SKM-1 treated with dmso at 0.1 percent for 144 hours (cell line): ENCODE measurements at regions not wholly inside any gene's neighbourhood (a gene's known extent, or its start where the extent isn't known, plus 50 kb on each side); places are given as distances from the start of the nearest gene placed in this dataset.
"Not testable (repeated sequence)": the region's sequence is repeated elsewhere in the genome, so short reads cannot be mapped to it uniquely, and the experiment has no call there.

ENCODE experiments used
- DNase-seq: peaks from one replicate; lab custom pipeline; 2025; ENCODE audit not compliant: unreplicated experiment; lab: John Stamatoyannopoulos, UW

GRCh38 chr6:23611776-23612381 lies 514.1 kb upstream of the NRSN1 start:
- DNase-seq = no peak

- no peak for DNase-seq
These were observed 507.6 kb upstream of the NRSN1 start for GRCh38 chr6:23618366-23618765.

GRCh38 chr6:23620911-23621401 lies 505.1 kb upstream of the NRSN1 start:
- no peak for DNase-seq

DNA sequence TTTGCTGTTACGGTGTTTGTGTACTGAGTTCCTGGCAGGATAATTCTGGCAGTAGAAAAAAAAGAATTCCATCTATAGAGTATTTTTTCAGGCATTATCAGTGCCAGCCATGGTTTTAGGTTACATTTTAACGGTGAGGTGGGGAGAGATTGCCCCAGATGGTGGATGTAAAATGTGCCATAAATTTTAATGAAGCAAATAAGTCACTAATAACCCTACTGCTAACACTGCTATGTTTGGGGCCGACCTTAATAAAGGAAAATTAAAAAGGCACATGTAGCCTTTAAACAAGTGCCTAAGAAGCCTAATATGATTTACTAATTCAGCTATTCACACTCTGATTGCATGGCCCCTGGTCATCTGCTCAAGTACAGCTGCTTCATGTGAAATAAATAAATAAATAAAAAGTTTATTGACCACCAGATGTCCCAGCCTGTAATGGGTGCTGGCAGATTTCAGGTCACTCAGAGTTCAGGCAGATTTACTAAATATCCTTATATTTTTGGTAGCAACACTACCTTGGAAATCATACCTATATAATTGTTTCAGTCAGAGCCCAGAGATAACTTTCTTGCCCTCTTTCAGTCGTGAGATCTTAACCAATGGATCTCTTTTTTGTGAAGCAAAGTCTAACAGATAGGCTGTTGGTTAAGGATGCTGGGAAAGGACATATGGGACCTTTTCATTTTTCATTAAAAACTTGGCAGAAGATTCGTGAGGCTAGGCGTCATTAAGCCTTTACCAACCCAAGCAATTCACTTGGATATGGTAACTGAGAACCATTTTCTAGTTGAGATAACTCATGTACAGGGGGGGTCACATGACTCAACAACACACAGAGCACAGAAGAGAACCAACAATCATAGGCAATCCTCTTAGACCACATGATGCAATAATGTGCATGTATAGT lies 495.0 kb upstream of the NRSN1 start:
- DNase-seq = no peak

GRCh38 chr6:23633996-23634395 lies 492.0 kb upstream of the NRSN1 start:
- DNase-seq = no peak

DNA sequence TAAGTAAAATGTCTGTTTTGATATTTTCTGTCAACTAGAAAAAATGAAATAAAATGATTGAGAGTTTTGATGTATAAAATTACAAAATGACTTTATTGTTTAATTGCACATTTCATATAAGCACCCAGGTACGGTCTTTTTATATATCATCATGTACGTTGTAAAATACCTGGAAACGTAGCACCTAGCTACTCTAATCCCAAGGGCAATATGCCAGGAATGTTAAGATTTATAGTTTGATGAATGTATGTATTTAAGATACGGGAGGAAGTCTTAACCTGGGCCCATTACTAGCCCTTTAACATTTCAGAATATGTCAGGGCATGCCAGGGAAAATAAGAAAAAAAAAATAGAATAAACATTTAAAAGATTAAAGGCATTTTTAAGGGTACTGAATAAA lies 490.9 kb upstream of the NRSN1 start:
- DNase-seq = no peak

- DNase-seq = no peak
These were observed 488.7 kb upstream of the NRSN1 start for GRCh38 chr6:23637296-23637695.

- DNase-seq = no peak
These were observed 483.2 kb upstream of the NRSN1 start for GRCh38 chr6:23642849-23643248.

DNA sequence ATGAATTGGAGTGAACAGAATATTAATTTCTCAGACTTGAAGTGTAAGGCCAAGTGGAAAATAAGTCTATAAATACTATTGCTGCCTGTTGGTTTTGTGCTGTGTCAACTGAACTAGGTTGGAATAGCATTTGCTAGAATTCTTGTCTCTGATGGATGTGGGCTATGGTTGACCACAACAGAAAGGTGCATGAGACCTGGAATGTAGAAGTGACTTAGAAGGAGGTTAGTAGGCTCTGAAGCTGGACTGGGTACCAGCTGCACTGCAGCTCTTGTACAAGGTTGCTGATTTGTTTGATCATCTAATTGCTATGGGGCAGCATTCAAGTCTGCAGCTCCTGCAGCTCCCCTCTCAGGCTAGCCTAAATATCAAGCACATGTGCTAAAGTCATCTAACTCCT lies 479.0 kb upstream of the NRSN1 start:
- no peak for DNase-seq

GRCh38 chr6:23650676-23651075 lies 475.3 kb upstream of the NRSN1 start:
- DNase-seq = no peak

- no peak for DNase-seq
These were observed 471.3 kb upstream of the NRSN1 start for GRCh38 chr6:23654745-23655144.

DNA sequence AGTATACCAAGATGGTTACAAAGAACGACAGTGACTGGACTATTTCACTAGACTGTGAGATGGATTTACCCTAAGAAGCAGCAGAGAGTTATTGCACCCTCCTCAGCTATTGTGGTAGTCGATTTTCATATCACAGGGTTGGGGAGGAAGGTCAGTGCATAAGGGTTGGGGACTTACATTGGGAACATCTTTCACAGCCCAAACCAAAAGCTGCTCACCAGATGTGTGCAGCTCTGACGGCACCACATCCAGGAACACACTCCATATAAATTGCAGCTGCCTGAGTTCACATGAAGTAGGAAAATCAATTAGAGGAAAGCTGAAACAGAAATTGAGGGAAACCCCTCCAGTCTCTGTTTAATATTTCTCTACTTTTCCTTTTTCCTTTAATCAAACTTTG lies 470.5 kb upstream of the NRSN1 start:
- no peak for DNase-seq

DNA sequence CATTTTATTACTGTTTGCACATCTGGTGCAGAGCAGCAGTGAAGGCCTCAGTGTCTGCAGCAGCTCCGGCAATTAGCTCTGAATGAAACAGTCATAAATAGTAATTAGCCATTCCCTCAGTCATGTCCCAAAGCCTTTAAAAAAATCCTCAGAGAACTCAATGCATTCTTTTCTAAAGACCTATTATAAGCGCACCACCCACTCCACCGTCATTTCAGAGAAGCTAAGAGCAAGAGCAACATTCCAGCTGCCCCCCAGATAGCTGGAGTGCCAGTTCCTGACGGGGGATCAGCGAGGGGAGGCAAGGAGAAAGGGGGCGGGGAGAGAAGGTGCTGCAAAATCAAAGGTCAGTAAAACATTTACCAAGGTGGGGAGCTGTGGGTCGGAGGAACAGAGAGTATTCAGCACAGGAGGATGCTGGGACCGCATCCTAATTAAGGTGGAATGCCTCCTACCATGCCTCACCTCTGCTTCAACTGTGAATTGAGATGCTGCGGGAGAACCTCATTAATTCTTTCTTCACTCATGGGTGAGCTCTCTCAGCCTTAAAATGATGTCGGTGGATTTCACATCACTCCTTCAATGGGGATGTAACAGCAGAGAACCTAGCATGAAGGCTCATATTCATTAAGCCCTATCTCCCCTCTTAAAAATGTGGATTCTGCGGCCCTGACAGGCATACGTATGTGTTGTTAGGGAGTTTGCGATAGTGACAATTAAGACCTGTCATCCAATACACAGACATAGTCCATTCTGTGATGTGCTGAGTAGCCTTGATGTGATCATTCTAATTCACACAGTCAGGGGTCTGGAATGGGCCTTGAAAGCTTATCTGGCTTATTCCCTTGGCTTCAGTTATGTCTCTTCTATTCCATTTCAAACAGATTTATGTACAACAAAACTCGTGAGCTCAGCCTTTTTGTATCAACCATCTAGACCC lies 469.5 kb upstream of the NRSN1 start:
- DNase-seq = no peak

DNA sequence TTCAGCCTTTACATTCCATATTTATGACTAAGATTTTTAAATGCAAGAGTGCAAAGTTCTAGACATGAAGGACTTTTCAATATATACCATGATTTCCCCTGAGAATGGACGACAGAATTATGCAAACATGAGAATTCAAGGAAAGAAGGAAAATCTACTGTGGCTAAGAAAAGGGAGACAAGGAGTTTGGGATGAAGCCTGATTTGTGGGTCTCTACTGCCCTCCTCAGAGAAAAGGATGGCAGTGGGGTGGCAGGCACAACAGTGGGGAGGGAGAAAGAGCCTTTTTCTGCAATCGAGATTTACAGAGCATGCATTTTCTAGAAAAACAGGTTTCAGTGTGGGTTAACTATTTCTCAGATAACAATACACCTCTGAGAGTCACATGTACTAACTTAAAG lies 466.9 kb upstream of the NRSN1 start:
- no peak for DNase-seq

- no peak for DNase-seq
These were observed 464.5 kb upstream of the NRSN1 start for GRCh38 chr6:23661549-23661948.

GRCh38 chr6:23663096-23663495 lies 462.9 kb upstream of the NRSN1 start:
- no peak for DNase-seq

DNA sequence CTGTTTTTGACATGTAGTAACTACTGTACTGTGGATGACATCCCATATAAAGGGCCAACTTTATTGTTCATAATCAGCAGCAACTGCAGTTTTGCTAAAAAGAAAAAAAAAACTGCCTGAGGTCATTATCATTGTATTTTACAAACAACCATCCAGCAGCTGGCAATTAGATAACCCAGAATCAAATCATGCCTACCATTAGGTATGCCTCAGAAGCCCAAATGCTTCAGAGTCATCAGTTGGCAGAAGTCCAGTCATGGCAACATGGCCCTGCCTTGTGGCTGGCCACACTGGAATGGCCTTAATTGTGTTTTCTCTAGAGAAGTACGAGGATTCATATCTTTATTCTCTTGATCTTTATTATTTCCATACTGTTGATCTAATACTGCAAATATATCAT lies 462.4 kb upstream of the NRSN1 start:
- DNase-seq = no peak

DNA sequence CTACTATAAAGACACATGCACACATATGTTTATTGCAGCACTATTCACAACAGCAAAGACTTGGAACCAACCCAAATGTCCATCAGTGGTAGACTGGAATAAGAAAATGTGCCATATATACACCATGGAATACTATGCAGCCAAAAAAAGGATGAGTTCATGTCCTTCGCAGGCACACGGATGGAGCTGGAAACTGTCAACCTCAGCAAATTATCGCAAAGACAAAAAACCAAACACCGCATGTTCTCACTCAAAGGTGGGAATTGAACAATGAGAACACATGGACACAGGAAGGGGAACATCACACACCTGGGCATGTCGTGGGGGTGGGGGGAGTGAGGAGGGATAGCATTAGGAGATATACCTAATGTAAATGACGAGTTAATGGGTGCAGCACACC lies 460.1 kb upstream of the NRSN1 start:
- not testable (repeated sequence) for DNase-seq

- no peak for DNase-seq
These were observed 453.3 kb upstream of the NRSN1 start for GRCh38 chr6:23672737-23673136.

GRCh38 chr6:23678626-23679025 lies 447.4 kb upstream of the NRSN1 start:
- DNase-seq = no peak

DNA sequence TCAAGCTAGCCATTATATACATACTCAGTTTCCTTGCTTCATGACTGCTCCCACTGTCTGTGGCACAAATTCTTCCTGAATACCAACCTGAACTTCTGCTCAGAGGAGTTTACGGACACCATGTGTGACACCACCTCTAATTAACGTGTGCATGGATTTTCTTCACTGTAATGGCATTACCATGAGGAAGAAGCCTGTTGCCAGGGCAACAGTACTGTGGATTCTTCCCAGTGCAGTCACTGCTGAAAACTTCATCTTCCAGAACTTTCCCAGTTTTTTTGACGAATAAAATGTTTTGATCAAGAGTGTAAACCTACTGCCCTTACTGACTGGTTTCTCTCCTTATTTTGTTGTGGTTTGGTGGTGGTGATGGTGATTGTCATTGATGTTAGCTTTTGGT lies 444.3 kb upstream of the NRSN1 start:
- no peak for DNase-seq
